ENCODE measurements at regions not wholly inside any gene's neighbourhood (a gene's known extent, or its start where the extent isn't known, plus 50 kb on each side); places are given as distances from the start of the nearest gene placed in this dataset.
"Not testable (repeated sequence)": the region's sequence is repeated elsewhere in the genome, so short reads cannot be mapped to it uniquely, and the experiment has no call there.

DNA sequence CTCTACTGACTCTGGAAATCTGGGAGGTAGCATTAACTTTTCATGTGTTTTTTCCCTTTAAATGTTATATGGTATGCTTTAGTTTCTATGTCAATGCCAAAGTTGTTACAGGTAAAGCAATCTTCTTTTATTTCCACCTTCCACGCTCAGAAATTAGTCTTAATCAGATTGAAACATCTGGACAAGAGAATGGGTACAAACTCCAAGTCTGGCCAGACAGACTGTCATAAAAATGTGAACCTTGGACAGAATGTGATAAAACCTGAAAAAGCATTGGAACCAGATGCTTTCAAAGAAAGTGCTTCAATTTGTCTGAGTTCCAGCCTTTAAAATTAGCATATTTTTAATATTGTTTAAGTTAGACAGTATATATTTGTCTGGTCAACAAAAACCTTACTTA lies 110.7 kb upstream of the P2RY1 start:
- no peak for DNase-seq

DNA sequence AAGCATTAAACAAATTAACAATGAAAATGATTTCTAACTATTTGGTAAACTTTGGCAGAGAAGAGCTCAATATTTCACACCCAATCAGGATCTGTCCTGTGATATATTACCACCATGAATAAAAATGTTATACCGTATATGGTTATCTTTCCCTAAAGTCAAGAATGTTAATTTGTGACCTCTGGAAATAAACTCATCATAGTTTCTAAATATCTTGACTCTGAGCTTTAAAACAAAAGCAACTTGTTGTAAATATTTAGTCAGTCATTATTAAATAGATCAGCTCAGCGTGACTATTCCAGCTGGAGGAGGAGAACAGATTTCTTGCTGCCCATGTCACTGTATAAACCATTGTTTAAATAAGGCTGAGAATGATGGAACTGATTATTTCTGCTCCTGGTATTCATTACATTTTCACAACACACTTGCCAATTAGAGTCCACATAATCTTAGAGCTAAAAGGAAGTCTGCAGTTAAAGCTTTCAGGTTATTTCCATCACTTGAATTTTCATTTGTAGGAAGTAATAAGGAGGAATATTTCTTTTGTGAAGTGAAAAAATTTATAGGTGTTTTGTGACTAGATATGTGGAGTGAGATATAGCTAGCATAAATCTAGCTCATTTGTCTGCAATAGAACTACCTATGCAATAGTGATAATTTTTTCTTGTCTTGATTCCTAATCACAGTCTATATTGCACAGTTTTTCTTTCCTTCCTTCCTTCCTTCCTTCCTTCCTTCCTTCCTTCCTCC lies 106.5 kb upstream of the P2RY1 start:
- no peak for DNase-seq

DNA sequence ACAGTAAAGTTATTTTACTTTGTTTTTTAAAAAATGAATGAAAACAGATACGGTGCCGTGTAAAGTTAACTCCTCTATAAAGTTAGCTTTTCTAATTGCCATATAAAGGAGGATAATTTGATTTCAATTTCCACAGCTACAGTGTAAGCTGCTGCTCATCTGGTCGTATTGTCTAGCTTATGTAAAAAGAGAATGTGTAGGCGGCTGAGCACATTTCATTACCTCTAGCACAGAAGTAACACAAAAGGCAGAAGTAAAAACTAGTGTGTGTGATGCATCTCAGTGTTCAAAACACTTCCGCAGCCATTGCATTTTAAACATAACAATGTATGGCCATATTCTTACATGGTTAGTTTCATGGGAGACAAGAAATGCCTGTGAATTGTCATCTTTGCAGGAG lies 105.0 kb upstream of the P2RY1 start:
- no peak for DNase-seq

DNA sequence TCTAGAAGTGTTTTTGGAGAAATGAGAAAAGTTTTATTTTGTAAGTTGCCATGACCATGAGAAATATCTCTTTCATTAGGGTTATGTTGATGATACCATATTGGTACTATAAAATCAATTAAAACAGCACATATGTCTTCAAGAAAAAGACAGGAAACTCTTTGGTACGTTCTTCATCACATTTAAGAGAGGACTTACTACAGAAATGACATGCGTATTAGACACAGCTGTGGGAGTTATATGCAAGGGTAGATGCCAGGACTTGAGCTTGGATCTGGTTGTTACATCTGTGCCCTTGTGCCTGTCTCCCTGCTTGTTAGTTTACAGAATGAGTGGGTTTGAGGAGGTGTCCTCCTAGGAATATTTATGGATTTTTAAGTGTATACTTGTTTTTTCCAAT lies 103.4 kb upstream of the P2RY1 start:
- DNase-seq = no peak

DNA sequence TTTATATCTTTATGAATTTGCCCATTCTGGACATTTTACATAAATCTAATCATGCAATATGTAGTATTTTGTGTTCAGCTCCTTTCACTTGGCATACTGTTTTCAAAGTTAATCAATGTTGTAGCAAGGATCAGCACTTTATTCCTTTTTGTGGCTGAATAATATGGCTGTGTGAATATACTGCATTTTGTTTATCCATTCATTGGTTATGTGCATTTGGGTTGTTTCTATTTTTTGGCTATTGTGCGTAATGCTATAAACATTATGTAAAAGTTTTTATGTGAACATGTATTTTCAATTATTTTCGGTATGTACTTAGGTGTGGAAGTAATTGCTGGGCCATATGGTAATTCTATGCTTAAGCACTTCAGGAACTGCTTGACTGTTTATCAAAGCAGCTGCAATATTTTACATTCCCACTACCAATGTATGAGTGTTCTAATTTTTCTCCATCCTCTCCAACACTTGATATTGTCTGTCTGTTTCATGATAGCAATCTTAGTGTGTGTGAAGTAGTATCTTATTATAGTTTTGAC lies 101.3 kb upstream of the P2RY1 start:
- no peak for DNase-seq

DNA sequence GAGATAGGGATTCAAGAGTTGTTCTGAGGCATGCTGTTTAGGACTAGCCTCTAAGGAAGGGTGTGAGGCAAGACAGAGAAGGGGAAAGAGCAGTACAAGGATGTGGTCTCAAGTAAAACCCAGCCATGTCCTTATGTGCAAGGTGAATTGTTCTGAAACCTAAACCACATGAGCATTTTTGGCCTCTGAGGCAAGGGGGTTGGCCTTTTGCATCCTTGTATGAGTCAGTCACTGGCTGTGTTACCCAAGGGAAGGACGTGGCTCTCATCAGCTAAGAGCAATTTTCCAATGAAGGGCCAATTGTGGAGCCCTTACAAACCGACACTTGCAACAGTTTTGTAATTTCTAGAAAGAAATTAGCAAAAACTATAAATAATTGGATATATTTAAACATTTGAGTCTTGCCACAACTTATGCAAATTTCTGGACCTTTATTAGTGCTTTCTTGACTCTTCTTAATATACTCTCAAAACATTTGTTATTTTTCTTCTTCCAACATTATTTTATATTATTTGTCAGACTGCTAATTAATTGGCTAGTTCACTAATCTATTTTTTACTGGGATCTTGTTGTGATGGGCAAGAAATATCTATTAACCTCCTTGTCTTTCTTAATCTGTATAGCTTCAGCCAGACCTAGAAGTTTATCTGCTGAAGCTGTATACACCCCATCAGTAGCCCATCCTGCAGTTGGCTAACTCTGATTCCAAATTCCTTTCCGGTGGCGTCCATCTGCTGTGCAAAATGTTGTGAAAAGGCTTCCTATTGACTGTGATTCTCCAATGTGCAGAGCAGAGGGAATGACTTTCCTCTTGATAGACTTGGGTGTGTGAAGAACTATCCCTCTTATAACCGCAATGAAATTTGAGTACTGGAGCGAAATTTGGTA lies 97.7 kb upstream of the P2RY1 start:
- DNase-seq = no peak

DNA sequence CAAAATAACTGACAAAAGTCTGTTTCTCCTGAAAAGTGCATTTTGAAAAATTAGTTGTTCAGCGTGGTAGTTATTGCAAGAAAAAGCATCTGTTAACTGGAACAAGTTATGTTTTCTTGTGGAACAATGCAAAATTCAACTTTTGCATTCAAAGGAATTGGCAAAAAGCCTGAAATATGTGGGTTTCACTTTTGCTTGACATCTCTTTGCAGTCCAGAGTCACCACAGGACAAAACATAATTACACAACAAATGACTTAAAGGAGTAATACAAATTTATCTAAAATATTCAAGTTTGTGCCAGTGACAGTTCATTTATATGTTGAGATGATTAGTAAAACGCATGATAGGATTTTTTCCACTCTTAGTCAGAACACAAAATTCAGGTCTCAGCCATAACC lies 96.3 kb upstream of the P2RY1 start:
- no peak for DNase-seq

DNA sequence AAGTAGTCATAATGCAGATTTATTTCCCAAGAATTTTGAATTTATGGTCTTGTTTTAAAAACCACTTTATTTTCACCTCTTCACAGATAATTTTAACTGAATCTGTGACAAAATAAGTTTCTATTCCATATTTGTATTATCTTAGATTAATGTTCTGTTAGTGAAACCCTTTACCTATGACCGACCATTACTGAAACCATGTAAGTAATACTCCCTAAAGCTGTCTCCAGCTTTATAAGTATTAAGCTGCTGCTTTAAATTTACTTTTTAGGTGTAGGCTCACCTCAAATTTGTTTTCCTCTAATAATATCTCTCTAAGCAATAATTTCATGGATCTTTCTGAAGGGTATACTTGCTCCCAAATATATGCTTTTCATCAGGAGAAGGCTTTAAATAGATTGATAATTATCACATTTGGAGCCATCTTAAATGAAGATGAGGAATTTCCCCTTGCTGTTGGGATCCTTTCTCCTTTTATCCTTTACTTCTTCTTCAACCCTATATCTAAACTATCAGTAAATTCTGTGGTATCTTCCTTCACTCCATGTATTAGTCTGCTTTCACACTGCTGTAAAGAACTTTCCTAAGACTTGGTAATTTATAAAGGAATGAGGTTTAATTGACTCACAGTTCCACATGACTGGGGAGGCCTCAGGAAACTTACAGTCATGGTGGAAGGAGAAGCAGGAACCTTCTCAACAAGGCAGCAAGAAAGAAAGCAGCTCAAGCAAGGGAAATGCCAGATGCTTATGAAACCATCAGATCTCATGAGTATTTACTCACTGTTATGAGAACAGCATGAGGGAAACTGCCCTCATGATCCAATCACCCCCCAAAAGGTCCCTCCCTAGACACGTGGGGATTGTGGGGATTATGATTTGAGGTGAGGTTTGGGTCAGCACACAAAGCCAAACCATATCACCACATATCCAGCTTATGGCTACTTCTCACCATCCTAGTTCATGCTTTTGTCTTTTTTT lies 92.3 kb upstream of the P2RY1 start:
- no peak for DNase-seq

DNA sequence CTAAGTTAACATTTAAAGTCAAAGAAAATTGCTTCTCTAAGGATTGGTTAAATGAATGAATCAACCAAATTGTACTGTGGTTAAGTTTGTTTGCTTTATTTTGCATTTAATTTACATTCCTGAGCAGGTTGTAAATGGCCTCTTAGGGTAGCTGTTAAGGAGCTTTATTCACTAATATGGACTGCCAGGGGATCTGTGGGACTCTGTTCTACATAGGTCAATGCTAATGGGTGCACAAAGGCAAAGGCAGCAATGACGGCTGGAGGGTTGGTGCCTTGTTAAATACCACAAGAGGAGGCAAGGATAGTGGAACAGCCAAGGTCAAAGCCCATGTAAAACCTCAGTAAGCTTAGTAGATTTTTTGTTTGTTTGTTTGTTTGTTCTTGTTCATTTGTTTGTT lies 89.3 kb upstream of the P2RY1 start:
- DNase-seq = no peak

DNA sequence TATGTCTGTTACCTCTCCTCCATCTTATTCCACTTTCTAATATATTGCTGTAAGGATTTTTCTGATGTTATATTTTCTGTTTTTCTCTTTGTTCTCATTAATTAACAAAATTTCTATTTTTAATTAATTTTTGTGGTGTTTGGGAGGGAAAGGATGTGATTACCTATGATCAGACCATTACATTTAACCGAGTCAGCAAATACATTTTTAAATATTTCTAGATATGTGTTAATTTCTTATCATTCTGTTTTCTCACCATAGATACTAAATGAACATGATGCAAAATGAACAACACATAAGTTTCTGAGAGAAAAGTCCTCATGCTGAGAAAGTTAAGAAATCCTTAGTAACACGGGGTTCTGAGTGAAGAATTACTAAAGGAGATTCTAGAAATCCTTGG lies 80.6 kb upstream of the P2RY1 start:
- no peak for DNase-seq

DNA sequence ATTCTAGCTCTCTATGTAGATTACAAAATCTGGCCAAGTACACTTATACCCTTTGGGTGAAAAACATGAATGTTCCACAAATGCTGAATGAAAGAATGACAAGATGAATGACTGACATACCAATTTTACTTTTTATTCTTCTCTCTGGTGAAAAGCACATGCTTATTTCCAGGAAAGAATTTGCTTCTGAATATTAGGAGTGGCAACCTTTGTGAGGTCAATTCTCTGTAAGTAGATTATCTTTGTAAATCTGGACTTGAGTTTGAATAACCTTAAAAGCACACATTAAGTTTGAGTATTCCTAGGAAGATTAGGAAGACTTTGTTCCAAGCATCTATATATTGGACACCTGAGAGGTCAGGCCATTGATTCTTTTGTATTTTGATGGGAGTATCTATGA lies 78.1 kb upstream of the P2RY1 start:
- no peak for DNase-seq

DNA sequence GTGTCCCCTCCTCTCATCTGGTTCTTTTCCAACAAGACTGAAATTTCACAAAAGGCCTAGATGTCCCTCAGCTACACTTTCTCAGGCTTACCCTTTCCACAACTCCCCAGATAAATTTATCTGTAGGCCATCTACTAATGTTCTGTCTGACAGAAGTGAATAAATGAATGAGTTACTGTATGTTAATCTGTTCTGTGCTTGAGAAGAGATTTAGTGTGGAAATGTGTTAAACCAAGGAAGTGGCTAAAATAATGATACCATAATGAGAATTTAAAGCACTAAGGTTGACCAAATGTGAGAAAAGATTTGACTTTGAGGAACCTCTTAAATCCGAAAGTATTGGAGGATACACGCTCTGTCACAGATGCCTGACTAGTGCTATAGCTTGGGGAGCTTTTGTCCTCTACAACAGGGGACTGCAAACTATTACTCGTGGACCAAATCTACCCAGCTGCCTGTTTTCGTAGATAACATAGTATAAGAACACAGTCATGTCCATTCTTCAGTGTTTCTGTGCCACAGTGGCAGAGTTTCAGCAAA lies 74.8 kb upstream of the P2RY1 start:
- DNase-seq = no peak

DNA sequence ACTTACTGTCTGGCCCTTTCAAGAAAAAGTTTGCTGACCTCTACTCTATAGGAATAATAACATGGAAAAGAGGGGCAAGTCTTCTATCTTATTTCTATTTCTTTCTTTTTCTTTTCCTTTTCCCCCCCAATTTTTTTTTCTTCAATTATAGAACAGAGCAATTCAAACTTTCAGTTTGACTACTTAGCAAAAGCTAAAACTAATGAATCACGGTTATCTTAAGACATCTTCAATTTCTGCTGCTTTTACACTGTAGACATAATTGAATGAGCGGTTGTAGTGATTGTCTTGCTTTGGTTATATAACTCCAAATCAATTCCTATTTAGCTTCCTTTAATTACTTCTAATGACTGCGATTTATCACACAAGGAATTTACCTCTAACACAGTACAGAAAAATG lies 74.3 kb upstream of the P2RY1 start:
- no peak for DNase-seq

DNA sequence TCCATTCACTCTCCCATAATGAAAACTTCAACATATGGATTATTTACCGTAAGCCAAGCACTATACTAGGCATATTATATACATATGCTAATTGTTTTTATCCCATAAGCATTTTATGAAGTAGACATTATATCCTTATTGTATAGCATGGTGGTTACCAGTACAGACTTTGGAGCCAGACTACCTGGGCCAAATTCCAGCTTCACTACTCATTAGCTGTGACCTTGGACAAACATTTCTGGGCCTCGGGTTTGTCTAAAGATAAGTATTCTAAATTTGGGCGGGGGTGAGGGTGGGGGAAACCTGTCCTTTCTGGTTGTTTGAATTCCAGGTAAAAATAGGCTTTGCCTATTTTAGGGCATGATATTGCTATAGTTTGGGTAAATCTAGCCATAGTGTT lies 66.5 kb upstream of the P2RY1 start:
- DNase-seq = no peak

DNA sequence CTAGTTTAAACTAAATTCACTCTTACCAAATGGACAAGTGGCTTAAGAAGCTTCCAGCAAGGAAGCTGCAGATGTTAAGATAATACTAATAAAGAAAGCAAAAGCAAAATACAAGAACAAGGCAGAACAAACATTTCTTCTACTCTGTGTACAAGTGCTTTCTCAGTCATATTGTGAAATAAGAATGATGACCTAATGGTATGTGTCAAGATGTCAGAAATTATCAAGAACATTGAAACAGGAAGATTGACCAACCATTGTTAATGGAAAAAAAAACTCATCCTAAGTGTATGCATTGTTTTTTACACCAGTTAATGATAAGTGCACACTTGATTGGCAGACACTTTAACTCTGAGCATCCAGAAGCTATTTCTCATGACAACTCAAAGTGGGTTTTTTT lies 65.4 kb upstream of the P2RY1 start:
- DNase-seq = no peak

DNA sequence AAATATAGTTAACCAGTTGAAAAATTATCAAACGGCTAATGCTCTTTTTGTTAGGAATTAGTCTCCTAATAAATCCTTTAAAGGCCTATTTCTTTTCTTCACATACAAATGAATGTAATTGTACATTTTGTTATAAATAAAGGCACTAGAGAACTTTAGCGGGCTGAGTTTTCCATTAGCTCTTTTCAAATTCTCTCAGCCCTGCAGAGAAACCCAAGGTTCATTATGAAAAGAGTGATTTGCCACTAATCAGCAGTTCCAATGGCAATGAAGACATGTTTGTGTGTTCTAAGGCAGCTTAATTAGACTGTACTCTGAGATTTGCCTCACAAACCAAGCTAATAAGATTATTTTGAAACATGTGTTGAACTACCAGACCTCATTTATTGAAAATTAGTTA lies 64.6 kb upstream of the P2RY1 start:
- no peak for DNase-seq

DNA sequence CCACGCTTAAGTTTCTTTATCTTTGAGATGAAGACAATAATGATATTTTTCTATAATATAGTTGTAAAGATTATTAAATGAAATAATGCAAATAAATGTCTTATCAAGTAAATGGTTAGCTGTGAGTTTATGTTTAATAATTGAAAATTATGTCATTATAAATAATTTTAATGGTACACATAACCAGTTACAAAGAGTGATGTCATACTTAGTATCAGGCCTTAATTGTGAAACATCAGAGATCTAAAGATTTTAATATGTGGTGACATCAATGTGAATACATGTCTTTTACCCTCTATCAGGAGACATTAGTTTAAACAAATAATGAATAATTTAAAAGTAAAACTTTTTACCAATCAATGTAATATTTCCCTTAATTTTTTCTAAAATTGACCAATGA lies 63.8 kb upstream of the P2RY1 start:
- no peak for DNase-seq

DNA sequence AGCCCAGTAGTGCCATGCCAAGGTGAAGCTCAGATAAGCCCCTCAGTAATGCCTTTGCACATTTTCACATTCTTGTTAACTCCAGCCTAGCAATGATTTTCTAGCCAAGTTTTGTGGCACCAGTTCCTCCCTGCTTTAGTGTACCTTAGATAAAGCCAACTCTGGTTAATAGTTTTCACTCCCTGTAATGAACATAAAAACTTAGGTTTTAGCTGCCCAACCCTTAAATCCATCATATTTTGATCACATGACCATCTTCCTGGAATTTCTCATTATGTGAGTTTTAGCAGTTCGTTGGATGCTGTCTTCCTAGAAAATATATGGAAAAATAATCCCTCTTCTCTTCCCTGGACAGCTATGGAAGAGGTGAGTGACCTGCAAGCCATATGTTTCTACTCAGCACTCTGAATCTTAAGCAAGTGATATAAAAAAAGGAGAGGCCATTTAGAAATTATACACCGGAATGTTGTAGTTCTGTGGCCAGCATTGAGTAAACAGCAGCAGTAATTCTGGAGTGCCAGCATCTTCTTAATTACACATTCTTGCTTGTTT lies 62.2 kb upstream of the P2RY1 start:
- DNase-seq = no peak

DNA sequence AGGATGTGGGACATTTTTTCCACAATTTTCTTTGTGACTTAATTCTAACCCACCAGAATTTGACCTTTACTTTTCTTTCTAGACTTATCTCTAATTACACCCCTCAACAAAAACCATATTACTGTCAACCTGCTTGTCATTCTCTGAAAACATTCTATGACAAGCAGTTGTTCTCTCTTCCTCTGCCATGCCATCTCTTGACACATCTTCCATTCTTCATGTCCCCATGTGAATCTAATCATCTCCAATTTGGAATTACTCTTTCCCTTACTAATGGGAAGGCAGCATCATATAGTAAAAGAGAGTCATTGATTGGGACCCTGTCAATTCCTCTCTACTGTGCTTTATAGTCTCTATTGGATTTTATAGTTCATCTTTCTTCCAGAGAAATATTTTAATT lies 61.3 kb upstream of the P2RY1 start:
- DNase-seq = no peak

DNA sequence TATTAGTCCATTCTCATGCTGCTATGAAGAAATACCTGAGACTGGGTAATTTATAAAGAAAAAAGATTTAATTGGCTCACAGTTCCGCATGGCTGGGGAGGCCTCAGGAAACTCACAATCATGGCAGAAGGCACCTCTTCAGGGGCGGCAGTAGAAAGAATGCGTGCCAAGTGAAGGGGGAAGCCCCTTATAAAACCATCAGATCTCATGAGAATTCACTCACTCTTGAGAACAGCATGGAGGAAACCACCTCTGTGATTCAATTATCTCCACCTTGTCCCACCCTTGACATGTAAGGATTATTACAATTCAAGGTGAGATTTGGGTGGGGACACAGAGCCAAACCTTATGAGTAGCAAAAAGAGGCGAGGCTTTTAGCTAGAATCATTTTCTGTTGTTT lies 60.7 kb upstream of the P2RY1 start:
- not testable (repeated sequence) for DNase-seq

DNA sequence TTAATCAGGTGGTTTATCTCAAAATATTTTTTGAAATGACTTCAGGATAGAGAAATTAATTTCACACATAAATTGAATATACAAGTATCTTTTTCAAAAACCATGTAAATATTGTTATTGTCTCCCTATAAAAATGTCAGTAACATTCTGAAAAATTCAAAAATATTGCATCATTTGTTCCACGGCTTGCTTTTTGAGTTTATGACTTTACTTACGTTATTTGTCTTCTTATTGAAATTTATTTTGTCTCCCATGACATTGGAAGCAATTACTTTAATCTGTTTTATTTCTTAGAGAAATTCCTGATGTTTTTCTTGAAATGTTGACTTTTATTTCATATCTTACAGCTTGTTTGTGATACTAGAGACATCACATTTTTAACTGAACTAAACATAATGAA lies 56.9 kb upstream of the P2RY1 start:
- no peak for DNase-seq

DNA sequence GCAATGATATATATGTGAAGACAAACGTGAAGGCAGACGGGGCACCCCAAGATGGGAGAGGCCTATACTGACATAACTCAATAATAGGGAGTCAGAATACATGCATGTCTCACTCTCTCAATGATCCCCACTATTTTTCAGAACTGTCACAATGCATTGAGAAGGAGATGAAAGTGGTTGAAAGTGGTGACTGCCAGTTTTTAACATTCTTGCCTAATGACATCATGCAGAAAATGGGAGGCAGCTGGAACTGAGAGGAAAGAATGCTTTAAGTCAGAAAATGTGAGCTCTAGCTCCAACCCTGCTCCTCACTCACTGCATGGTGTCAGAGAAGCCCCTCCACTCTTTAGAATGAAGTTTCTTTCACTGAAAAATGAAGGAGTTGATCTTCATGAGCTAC lies 55.3 kb upstream of the P2RY1 start:
- DNase-seq = no peak

Data from activated effector memory CD4-positive, alpha-beta T cell treated with anti-CD3 and anti-CD28 coated beads, Interleukin-2, amount 50 U/mL, for 16 hours (primary cell).